ENCODE measurements at regions not wholly inside any gene's neighbourhood (a gene's known extent, or its start where the extent isn't known, plus 50 kb on each side); places are given as distances from the start of the nearest gene placed in this dataset.

- H3K4me1 ChIP-seq (ENCODE audit: low read depth): no peaks in the 10 kb centered on the region
- DNase-seq: no peak
- no peak for ATAC-seq
- H3K36me3 ChIP-seq (ENCODE audit: low read depth): no peaks in the 10 kb centered on the region
- no peak overlapping the region for H3K4me3 ChIP-seq
- TF ChIP-seq, protein P1, sequence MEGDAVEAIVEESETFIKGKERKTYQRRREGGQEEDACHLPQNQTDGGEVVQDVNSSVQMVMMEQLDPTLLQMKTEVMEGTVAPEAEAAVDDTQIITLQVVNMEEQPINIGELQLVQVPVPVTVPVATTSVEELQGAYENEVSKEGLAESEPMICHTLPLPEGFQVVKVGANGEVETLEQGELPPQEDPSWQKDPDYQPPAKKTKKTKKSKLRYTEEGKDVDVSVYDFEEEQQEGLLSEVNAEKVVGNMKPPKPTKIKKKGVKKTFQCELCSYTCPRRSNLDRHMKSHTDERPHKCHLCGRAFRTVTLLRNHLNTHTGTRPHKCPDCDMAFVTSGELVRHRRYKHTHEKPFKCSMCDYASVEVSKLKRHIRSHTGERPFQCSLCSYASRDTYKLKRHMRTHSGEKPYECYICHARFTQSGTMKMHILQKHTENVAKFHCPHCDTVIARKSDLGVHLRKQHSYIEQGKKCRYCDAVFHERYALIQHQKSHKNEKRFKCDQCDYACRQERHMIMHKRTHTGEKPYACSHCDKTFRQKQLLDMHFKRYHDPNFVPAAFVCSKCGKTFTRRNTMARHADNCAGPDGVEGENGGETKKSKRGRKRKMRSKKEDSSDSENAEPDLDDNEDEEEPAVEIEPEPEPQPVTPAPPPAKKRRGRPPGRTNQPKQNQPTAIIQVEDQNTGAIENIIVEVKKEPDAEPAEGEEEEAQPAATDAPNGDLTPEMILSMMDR (IDR thresholded peaks at IDR 0.05): no peak
- no peaks in the 10 kb centered on the region for H3K9me3 ChIP-seq
- intact Hi-C loops (cut with DNase I, micrococcal nuclease): no loop called here
These were observed 240.8 kb upstream of the POM121L12 start for GRCh38 chr7:52794621-52795020.

GRCh38 chr7:52791176-52791700 lies 244.2 kb upstream of the POM121L12 start:
- no peaks in the 10 kb centered on the region for H3K36me3 ChIP-seq (ENCODE audit: low read depth)
- intact Hi-C loops (cut with DNase I, micrococcal nuclease): no loop called here
- DNase-seq (no peak), ATAC-seq (no peak)
- no peak overlapping the region for H3K4me3 ChIP-seq
- no peaks in the 10 kb centered on the region for H3K4me1 ChIP-seq (ENCODE audit: low read depth)
- TF ChIP-seq, protein P1 (IDR thresholded peaks at IDR 0.05): no peak
- H3K9me3 ChIP-seq: no peaks in the 10 kb centered on the region

- H3K4me1 ChIP-seq (ENCODE audit: low read depth): no peaks in the 10 kb centered on the region
- H3K9me3 ChIP-seq: no peaks in the 10 kb centered on the region
- no peaks in the 10 kb centered on the region for H3K36me3 ChIP-seq (ENCODE audit: low read depth)
- ATAC-seq: no peak
- no peak overlapping the region for H3K4me3 ChIP-seq
- no peak for DNase-seq
- intact Hi-C loops (cut with DNase I, micrococcal nuclease): no loop called here
- TF ChIP-seq, protein P1 (IDR thresholded peaks at IDR 0.05): no peak
These were observed 249.3 kb upstream of the POM121L12 start for GRCh38 chr7:52786174-52786573.

DNA sequence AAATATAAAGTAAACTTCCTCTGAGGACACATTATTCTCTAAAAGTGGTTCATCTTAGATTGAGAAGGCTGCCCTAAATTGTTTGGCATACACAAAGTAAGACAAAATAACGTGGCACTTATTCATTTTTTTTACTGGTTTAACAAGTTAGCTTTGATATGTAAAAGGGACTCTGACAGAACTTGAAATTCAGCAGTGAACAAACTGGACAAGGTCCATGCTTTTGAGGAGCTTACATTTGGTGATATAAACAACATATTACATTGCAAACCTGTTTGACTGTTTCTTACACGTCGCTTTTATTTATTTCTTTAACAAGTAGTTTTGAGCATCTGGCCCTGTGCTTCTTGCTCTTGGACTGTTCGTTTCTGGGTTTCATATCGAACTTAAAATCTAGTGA lies 253.1 kb upstream of the POM121L12 start:
- DNase-seq (no peak), ATAC-seq (no peak)
- intact Hi-C loops (cut with DNase I, micrococcal nuclease): no loop called here

DNA sequence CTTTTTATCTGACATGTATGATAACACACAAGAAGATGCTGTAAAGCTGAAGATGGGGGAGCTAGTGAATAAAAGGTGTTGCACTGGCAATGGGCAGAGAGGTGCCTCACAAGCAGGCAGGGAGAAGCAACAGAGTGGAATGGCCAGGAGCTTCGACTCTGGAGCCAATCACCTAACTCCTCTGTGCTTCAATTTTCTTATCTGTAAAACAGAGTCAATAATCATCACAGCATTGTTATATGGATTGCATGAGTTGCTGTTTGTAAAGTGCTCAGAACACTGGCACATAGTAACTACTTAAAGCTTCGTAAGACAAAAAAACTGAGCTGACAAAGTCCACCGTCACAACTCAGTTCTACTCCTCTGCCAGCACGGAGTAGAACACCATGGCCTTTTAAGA lies 254.2 kb upstream of the POM121L12 start:
- no peaks in the 10 kb centered on the region for H3K9me3 ChIP-seq
- no peaks in the 10 kb centered on the region for H3K4me1 ChIP-seq (ENCODE audit: low read depth)
- intact Hi-C loops (cut with DNase I, micrococcal nuclease): no loop called here
- TF ChIP-seq, protein P1 (IDR thresholded peaks at IDR 0.05): no peak
- H3K4me3 ChIP-seq: no peak overlapping the region
- DNase-seq (peak in 2 of 3 donors; percentile 42 to 45), ATAC-seq (peak; percentile 84)
- H3K36me3 ChIP-seq (ENCODE audit: low read depth): no peaks in the 10 kb centered on the region

More for the DNA sequence above, 253.1 kb upstream of the POM121L12 start:
- TF ChIP-seq, protein P1 (IDR thresholded peaks at IDR 0.05): no peak
- no peaks in the 10 kb centered on the region for H3K9me3 ChIP-seq
- no peaks in the 10 kb centered on the region for H3K36me3 ChIP-seq (ENCODE audit: low read depth)
- no peak overlapping the region for H3K4me3 ChIP-seq
- no peaks in the 10 kb centered on the region for H3K4me1 ChIP-seq (ENCODE audit: low read depth)

- H3K36me3 ChIP-seq (ENCODE audit: low read depth): no peaks in the 10 kb centered on the region
These were observed 256.4 kb upstream of the POM121L12 start for GRCh38 chr7:52779004-52779403.

More at GRCh38 chr7:52779004-52779403, 256.4 kb upstream of the POM121L12 start:
- Histone ChIP-seq H3K4me1 (ENCODE audit: low read depth) (no peaks in the 10 kb centered on the region), H3K9me3 (no peaks in the 10 kb centered on the region), H3K4me3 (no peak overlapping the region)
- intact Hi-C loops (cut with DNase I, micrococcal nuclease): no loop called here
- ATAC-seq: peak; percentile 80
- DNase-seq: peak in 1 of 3 donors; percentile 53
- TF ChIP-seq, protein P1 (IDR thresholded peaks at IDR 0.05): no peak
